ENCODE measurements at regions not wholly inside any gene's neighbourhood (a gene's known extent, or its start where the extent isn't known, plus 50 kb on each side); places are given as distances from the start of the nearest gene placed in this dataset.

GRCh38 chr10:109067031-109067430 is 856.3 kb downstream of the XPNPEP1 start (continued):
- TF ChIP-seq ZNF462 (CRISPR knock-in tag; IDR thresholded peaks at IDR 0.05) (no peak), POLR2AphosphoS5 (IDR thresholded peaks at IDR 0.05; ENCODE audit: low read depth) (no peak), EZH2 (IDR thresholded peaks at IDR 0.05; ENCODE audit: low read depth, unreplicated experiment) (no peak), STAT1 (IDR thresholded peaks at IDR 0.05; ENCODE audit: unreplicated experiment) (no peak), CREB1 (CRISPR knock-in tag; IDR thresholded peaks at IDR 0.05; ENCODE audit: low read depth) (no peak), JUNB (IDR thresholded peaks at IDR 0.05; ENCODE audit: unreplicated experiment) (no peak), EZH2phosphoT487 (IDR thresholded peaks at IDR 0.05; ENCODE audit: unreplicated experiment) (no peak), ZNF114 (CRISPR knock-in tag; IDR thresholded peaks at IDR 0.05) (no peak)
- TF ChIP-seq, protein P1, sequence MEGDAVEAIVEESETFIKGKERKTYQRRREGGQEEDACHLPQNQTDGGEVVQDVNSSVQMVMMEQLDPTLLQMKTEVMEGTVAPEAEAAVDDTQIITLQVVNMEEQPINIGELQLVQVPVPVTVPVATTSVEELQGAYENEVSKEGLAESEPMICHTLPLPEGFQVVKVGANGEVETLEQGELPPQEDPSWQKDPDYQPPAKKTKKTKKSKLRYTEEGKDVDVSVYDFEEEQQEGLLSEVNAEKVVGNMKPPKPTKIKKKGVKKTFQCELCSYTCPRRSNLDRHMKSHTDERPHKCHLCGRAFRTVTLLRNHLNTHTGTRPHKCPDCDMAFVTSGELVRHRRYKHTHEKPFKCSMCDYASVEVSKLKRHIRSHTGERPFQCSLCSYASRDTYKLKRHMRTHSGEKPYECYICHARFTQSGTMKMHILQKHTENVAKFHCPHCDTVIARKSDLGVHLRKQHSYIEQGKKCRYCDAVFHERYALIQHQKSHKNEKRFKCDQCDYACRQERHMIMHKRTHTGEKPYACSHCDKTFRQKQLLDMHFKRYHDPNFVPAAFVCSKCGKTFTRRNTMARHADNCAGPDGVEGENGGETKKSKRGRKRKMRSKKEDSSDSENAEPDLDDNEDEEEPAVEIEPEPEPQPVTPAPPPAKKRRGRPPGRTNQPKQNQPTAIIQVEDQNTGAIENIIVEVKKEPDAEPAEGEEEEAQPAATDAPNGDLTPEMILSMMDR (conservative IDR thresholded peaks at IDR 0.05; ENCODE audit: low read depth in 2 of 2): no peak

DNA sequence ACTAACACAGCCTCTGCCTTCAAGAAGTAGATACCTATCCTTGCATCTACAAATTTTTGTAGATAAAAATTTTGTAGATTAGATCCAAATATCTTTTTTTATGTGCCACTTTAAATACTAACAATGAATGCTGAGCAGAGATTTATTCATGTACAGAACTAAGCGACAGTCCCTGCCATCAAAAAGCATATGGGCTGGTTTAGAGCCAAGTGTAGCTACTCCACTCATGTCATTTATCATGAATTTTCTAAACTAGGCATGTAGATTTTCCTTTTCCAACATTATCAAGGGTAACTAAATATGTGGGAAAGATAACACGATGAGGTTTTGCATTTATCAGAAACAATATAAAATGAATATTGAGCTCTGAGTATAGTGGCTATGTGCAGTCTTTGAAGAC is 857.5 kb downstream of the XPNPEP1 start:
- H3K27me3 ChIP-seq (ENCODE audit: insufficient read depth): no peaks in the 10 kb centered on the region
- Mint-ChIP-seq H3K9me3 (peaks cover under 1% of the 10 kb centered on the region; the same call in 1 of the 3 replicates), H3K27ac (no peak overlapping the region), H3K4me1 (peaks cover 11% of the 10 kb centered on the region), H3K27me3 (ENCODE audit: insufficient read depth, low read depth, poor library complexity) (peaks cover 3% of the 10 kb centered on the region), H3K4me3 (no peak overlapping the region), H3K36me3 (ENCODE audit: low read depth) (no peaks in the 10 kb centered on the region)
- no peaks in the 10 kb centered on the region for H3K36me3 ChIP-seq (ENCODE audit: insufficient read depth)
- ATAC-seq (no peak), DNase-seq (ENCODE audit: low spot score) (no peak)
- H4K20me1 ChIP-seq (replicated peaks; ENCODE audit: insufficient read depth): no peaks in the 10 kb centered on the region
- H3K4me2 ChIP-seq: no peak overlapping the region
- H3K79me2 ChIP-seq (replicated peaks; ENCODE audit: insufficient read depth): no peaks in the 10 kb centered on the region
- no peak overlapping the region for H3K4me3 ChIP-seq
- H3K4me1 ChIP-seq (ENCODE audit: insufficient read depth): peaks cover 10% of the 10 kb centered on the region
- no peak overlapping the region for H2AFZ ChIP-seq
- H3K27ac ChIP-seq (ENCODE audit: low read depth): no peak overlapping the region
- H3F3A ChIP-seq (replicated peaks; ENCODE audit: low read depth): no peaks in the 10 kb centered on the region
- no peaks in the 10 kb centered on the region for H3K9me2 ChIP-seq (ENCODE audit: insufficient read depth)
- no peak for TF ChIP-seq ZNF462 (CRISPR knock-in tag; IDR thresholded peaks at IDR 0.05)

Data from GM23338 (cell line).